ENCODE measurements at regions not wholly inside any gene's neighbourhood (a gene's known extent, or its start where the extent isn't known, plus 50 kb on each side); places are given as distances from the start of the nearest gene placed in this dataset.

GRCh38 chr1:187680823-187681222 lies 852.1 kb downstream of the PLA2G4A start:
- no peak for TF ChIP-seq EZH2 (IDR thresholded peaks at IDR 0.05; ENCODE audit: insufficient read depth, poor library complexity, severe bottlenecking)
- no peak for TF ChIP-seq EZH2phosphoT487 (IDR thresholded peaks at IDR 0.05; ENCODE audit: insufficient read depth, low read depth)
